IMR-90 (cell line): ENCODE measurements at regions not wholly inside any gene's neighbourhood (a gene's known extent, or its start where the extent isn't known, plus 50 kb on each side); places are given as distances from the start of the nearest gene placed in this dataset.

Experiments used
- FOS ChIP-seq: fragments of 150-350 bp; IDR thresholded peaks from 2 replicates; pipeline ENCODE4 v1.6.1; 2016; ENCODE audit warnings: low read depth, low read length
- RAD21 ChIP-seq: IDR thresholded peaks from 2 replicates; pipeline ENCODE4 v1.6.1; 2012; ENCODE audit warnings: low read length, improper control_type of control experiment
- TF ChIP-seq, protein P1 (sequence below): conservative IDR thresholded peaks from 2 replicates; pipeline ENCODE4 v1.5.1; 2012; ENCODE audit warnings: mild to moderate bottlenecking, low read depth, low read length, improper control_type of control experiment
- TF ChIP-seq, protein P2 (sequence below): fragments of 150-350 bp; IDR thresholded peaks from 2 replicates; pipeline ENCODE4 v1.6.1; 2017; ENCODE audit warnings: mild to moderate bottlenecking, antibody characterized with exemption, low read length, low read depth

DNA sequence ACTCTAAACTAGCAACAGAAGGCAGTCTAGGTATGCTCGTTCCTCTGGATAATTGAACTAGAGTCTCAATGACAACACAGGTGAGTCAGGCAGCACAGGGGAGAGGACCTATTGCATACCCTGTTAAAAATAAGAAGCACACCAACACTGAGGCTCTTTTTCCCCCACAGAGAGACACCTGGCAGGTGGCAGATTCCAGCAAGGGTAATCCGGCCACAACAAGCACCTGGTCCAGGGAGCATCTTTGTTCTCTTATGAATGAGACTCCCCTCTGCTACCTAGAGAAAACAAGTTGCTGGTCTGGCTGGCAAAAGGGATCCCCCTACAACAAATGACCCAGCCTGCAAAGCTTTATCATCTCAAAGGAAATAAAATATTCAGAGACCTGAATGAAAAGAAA is 508.9 kb upstream of the POU3F3 start:
- TF ChIP-seq FOS, result no peak
- TF ChIP-seq, protein P1, sequence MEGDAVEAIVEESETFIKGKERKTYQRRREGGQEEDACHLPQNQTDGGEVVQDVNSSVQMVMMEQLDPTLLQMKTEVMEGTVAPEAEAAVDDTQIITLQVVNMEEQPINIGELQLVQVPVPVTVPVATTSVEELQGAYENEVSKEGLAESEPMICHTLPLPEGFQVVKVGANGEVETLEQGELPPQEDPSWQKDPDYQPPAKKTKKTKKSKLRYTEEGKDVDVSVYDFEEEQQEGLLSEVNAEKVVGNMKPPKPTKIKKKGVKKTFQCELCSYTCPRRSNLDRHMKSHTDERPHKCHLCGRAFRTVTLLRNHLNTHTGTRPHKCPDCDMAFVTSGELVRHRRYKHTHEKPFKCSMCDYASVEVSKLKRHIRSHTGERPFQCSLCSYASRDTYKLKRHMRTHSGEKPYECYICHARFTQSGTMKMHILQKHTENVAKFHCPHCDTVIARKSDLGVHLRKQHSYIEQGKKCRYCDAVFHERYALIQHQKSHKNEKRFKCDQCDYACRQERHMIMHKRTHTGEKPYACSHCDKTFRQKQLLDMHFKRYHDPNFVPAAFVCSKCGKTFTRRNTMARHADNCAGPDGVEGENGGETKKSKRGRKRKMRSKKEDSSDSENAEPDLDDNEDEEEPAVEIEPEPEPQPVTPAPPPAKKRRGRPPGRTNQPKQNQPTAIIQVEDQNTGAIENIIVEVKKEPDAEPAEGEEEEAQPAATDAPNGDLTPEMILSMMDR, result no peak
- TF ChIP-seq, protein P2, sequence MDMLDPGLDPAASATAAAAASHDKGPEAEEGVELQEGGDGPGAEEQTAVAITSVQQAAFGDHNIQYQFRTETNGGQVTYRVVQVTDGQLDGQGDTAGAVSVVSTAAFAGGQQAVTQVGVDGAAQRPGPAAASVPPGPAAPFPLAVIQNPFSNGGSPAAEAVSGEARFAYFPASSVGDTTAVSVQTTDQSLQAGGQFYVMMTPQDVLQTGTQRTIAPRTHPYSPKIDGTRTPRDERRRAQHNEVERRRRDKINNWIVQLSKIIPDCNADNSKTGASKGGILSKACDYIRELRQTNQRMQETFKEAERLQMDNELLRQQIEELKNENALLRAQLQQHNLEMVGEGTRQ, result no peak
- no peak for TF ChIP-seq RAD21
